IPS DF 4.7 (cell line): ENCODE measurements at regions not wholly inside any gene's neighbourhood (a gene's known extent, or its start where the extent isn't known, plus 50 kb on each side); places are given as distances from the start of the nearest gene placed in this dataset.

ENCODE experiments used
- DNase-seq: peaks from one replicate; pipeline ENCODE4 v3.0.0-alpha.2; 2013; ENCODE audit warnings: low spot score; ENCODE audit errors: extremely low read depth

- no peak for DNase-seq
Measured at GRCh38 chr1:221829327-221830015, 87.6 kb upstream of the DUSP10 start.

GRCh38 chr1:221827307-221827642 lies 85.4 kb upstream of the DUSP10 start:
- DNase-seq: no peak

- no peak for DNase-seq
Measured at GRCh38 chr1:221824909-221825308, 83.0 kb upstream of the DUSP10 start.

- no peak for DNase-seq
Measured at GRCh38 chr1:221824025-221824424, 82.1 kb upstream of the DUSP10 start.

- no peak for DNase-seq
Measured at GRCh38 chr1:221823561-221823960, 81.7 kb upstream of the DUSP10 start.

GRCh38 chr1:221823149-221823548 lies 81.3 kb upstream of the DUSP10 start:
- DNase-seq: no peak

- DNase-seq: no peak
Measured at GRCh38 chr1:221822591-221822990, 80.7 kb upstream of the DUSP10 start.

- DNase-seq: no peak
Measured at GRCh38 chr1:221816899-221817298, 75.0 kb upstream of the DUSP10 start.

GRCh38 chr1:221815660-221816059 lies 73.8 kb upstream of the DUSP10 start:
- no peak for DNase-seq

GRCh38 chr1:221813887-221814286 lies 72.0 kb upstream of the DUSP10 start:
- no peak for DNase-seq

- no peak for DNase-seq
Measured at GRCh38 chr1:221812905-221813597, 71.2 kb upstream of the DUSP10 start.

GRCh38 chr1:221812088-221812752 lies 70.3 kb upstream of the DUSP10 start:
- DNase-seq: no peak

- DNase-seq: no peak
Measured at GRCh38 chr1:221810406-221810805, 68.5 kb upstream of the DUSP10 start.

- DNase-seq: no peak
Measured at GRCh38 chr1:221809091-221810029, 67.5 kb upstream of the DUSP10 start.

GRCh38 chr1:221806984-221807383 lies 65.1 kb upstream of the DUSP10 start:
- DNase-seq: no peak

- DNase-seq: no peak
Measured at GRCh38 chr1:221806236-221806635, 64.3 kb upstream of the DUSP10 start.

GRCh38 chr1:221805121-221805520 lies 63.2 kb upstream of the DUSP10 start:
- DNase-seq: no peak

GRCh38 chr1:221804303-221804702 lies 62.4 kb upstream of the DUSP10 start:
- no peak for DNase-seq

GRCh38 chr1:221801773-221802516 lies 60.1 kb upstream of the DUSP10 start:
- DNase-seq: no peak

GRCh38 chr1:221801251-221801661 lies 59.4 kb upstream of the DUSP10 start:
- no peak for DNase-seq

- no peak for DNase-seq
Measured at GRCh38 chr1:221800831-221801230, 58.9 kb upstream of the DUSP10 start.
